ENCODE measurements at regions not wholly inside any gene's neighbourhood (a gene's known extent, or its start where the extent isn't known, plus 50 kb on each side); places are given as distances from the start of the nearest gene placed in this dataset.

DNA sequence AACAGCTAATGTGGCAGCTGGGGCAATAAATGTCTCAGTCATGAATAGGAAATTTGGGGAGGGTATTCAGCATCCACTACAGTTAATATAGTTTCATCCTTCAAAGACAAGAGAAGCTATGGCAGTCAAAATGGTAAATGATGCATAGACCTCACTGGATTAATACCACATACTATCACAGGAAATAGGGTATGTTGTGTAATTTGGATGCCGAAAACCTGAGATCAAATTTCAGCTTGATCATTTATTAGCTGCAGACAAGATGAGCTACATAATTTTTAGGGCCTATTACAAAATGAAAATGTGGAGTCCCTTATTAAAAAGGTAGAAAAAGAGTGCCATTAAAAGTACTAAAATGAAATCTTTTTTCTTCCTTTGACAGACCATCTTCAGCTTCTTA is 112.6 kb upstream of the MTAP start:
- H3K9me3 ChIP-seq = no peaks in the 10 kb centered on the region
- no peak overlapping the region for H3K27ac ChIP-seq
- no peak for DNase-seq
- intact Hi-C loops (cut with DNase I; ENCODE audit: low total_unique reads) = no loop called here
- H3K36me3 ChIP-seq = no peaks in the 10 kb centered on the region
- H3K27me3 ChIP-seq = peaks cover 0 to 3% of the 10 kb centered on the region in 2 donors
- no peak overlapping the region for H3K4me3 ChIP-seq
- no peaks in the 10 kb centered on the region for H3K4me1 ChIP-seq
- TF ChIP-seq, protein P1, sequence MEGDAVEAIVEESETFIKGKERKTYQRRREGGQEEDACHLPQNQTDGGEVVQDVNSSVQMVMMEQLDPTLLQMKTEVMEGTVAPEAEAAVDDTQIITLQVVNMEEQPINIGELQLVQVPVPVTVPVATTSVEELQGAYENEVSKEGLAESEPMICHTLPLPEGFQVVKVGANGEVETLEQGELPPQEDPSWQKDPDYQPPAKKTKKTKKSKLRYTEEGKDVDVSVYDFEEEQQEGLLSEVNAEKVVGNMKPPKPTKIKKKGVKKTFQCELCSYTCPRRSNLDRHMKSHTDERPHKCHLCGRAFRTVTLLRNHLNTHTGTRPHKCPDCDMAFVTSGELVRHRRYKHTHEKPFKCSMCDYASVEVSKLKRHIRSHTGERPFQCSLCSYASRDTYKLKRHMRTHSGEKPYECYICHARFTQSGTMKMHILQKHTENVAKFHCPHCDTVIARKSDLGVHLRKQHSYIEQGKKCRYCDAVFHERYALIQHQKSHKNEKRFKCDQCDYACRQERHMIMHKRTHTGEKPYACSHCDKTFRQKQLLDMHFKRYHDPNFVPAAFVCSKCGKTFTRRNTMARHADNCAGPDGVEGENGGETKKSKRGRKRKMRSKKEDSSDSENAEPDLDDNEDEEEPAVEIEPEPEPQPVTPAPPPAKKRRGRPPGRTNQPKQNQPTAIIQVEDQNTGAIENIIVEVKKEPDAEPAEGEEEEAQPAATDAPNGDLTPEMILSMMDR (IDR thresholded peaks at IDR 0.05) = no peak

DNA sequence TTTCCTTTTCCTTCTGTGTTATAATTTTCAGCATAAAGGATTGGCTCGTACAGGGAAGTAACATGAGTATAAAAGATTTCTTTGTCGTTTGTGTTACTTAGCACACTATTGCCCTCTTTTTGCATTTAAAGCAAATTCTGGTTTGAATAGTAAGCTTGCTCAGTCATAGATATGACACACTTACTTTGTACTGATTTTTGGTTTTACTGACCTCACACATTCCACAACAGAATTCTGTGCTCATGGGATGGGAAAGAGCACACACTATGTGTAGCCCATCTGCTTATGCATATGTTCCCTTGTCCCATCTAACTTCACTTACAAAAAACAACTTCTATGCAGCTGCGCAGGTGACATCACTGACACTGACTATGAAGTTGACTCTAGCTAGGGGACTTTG is 111.9 kb upstream of the MTAP start:
- TF ChIP-seq, protein P1 (IDR thresholded peaks at IDR 0.05) = no peak
- Histone ChIP-seq H3K27me3 (peaks cover 0 to 5% of the 10 kb centered on the region in 2 donors), H3K4me1 (no peaks in the 10 kb centered on the region), H3K4me3 (no peak overlapping the region), H3K36me3 (no peaks in the 10 kb centered on the region), H3K27ac (no peak overlapping the region), H3K9me3 (no peaks in the 10 kb centered on the region)
- intact Hi-C loops (cut with DNase I; ENCODE audit: low total_unique reads) = no loop called here
- DNase-seq = no peak

DNA sequence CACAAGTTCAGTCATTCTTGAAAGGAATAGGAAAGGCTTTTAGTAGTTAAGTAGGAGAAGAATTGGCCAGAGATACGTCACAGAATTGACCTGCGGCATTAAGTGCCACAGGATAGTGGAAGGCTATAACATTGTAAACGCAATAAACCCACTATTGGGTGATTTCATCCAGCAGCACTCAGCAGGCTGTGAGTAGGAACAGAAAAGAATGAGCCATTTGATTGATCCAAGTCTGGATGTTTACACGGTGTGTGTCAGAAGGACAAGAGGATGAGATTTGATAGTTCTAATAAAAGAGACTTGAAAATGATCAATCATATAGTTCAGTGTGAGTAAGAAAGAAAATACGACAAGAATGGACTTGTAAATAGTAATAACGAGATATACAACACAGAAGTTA is 110.0 kb upstream of the MTAP start:
- H3K27me3 ChIP-seq = peaks cover 0 to 5% of the 10 kb centered on the region in 2 donors
- intact Hi-C loops (cut with DNase I; ENCODE audit: low total_unique reads) = no loop called here
- no peaks in the 10 kb centered on the region for H3K36me3 ChIP-seq
- no peaks in the 10 kb centered on the region for H3K4me1 ChIP-seq
- no peak overlapping the region for H3K4me3 ChIP-seq
- no peak overlapping the region for H3K27ac ChIP-seq
- TF ChIP-seq, protein P1 (IDR thresholded peaks at IDR 0.05) = no peak
- DNase-seq = no peak
- no peaks in the 10 kb centered on the region for H3K9me3 ChIP-seq

DNA sequence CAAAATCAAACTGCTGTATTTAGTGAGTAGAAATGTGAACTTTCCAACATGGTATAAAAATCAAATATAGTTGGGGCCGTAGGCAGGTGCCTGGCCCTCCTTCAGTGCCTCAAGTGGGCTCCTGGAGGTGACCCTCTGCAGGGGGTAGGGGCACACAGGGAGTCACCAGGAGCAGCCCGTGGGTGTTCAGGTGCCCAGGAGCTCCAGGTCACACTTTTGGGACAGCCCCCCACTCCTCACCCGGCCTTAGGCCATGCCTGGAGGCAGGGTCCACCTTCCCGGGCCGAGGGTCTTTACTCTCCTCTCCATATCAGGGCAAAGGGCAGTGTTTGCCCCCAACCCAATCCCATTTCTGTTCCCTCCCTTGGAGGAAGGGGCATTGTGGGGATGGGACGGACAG is 108.0 kb upstream of the MTAP start:
- no peaks in the 10 kb centered on the region for H3K36me3 ChIP-seq
- no peaks in the 10 kb centered on the region for H3K4me1 ChIP-seq
- DNase-seq = no peak
- peaks cover 0 to 5% of the 10 kb centered on the region in 2 donors for H3K27me3 ChIP-seq
- no peak overlapping the region for H3K27ac ChIP-seq
- intact Hi-C loops (cut with DNase I; ENCODE audit: low total_unique reads) = no loop called here
- TF ChIP-seq, protein P1 (IDR thresholded peaks at IDR 0.05) = no peak
- H3K4me3 ChIP-seq = no peak overlapping the region
- no peaks in the 10 kb centered on the region for H3K9me3 ChIP-seq

DNA sequence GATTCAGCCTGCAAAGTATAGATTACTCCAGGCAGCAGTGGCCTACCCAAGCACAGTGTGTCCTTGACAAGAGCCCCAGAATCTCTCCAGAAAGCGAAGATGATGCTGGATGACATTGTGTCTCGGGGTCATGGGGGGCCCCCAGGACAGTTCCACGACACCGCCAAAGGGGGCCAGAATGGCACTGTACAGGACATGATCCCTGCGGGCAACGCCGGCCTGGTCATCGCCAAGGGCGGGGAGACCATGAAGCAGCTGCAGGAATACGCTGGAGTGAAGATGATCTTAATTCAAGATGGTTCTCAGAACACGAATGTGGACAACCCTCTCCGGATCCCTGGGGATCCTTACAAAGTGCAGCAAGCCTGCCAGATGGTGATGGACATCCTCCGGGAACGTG is 107.0 kb upstream of the MTAP start:
- no peak for DNase-seq
- Histone ChIP-seq H3K27ac (no peak overlapping the region), H3K4me3 (no peak overlapping the region), H3K9me3 (no peaks in the 10 kb centered on the region), H3K4me1 (no peaks in the 10 kb centered on the region), H3K27me3 (peaks cover 0 to 5% of the 10 kb centered on the region in 2 donors), H3K36me3 (no peaks in the 10 kb centered on the region)
- TF ChIP-seq, protein P1 (IDR thresholded peaks at IDR 0.05) = no peak
- intact Hi-C loops (cut with DNase I; ENCODE audit: low total_unique reads) = no loop called here

DNA sequence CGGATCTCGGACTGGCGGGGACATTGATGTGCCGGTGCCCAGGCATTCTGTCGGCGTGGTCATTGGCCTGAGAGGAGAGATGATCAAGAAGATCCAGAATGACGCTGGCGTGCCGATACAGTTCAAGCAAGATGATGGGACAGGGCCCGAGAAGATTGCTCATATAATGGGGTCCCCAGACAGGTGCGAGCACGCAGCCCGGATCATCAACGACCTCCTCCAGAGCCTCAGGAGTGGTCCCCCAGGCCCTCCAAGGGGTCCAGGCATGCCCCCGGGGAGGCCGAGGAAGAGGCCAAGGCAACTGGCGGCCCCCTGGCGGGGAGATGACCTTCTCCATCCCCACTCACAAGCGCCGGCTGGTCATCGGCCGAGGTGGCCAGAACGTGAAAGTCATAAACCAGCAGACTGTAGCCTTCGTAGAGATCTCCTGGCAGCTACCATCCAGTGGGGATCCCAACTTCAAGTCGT is 106.5 kb upstream of the MTAP start:
- Histone ChIP-seq H3K4me3 (no peak overlapping the region), H3K9me3 (no peaks in the 10 kb centered on the region), H3K36me3 (no peaks in the 10 kb centered on the region), H3K27ac (no peak overlapping the region), H3K27me3 (peaks cover 0 to 5% of the 10 kb centered on the region in 2 donors), H3K4me1 (no peaks in the 10 kb centered on the region)
- no peak for DNase-seq
- TF ChIP-seq, protein P1 (IDR thresholded peaks at IDR 0.05) = no peak
- intact Hi-C loops (cut with DNase I; ENCODE audit: low total_unique reads) = no loop called here
